ENCODE measurements at regions not wholly inside any gene's neighbourhood (a gene's known extent, or its start where the extent isn't known, plus 50 kb on each side); places are given as distances from the start of the nearest gene placed in this dataset.
"Not testable (repeated sequence)": the region's sequence is repeated elsewhere in the genome, so short reads cannot be mapped to it uniquely, and the experiment has no call there.

- DNase-seq (ENCODE audit: low read depth in 2 of 2), result not testable (repeated sequence)
Observed at GRCh38 chr14:105917136-105917932, 391.0 kb downstream of the TMEM121 start.

GRCh38 chr14:105917933-105918436 lies 391.6 kb downstream of the TMEM121 start:
- DNase-seq (ENCODE audit: low read depth in 2 of 2), result no peak

DNA sequence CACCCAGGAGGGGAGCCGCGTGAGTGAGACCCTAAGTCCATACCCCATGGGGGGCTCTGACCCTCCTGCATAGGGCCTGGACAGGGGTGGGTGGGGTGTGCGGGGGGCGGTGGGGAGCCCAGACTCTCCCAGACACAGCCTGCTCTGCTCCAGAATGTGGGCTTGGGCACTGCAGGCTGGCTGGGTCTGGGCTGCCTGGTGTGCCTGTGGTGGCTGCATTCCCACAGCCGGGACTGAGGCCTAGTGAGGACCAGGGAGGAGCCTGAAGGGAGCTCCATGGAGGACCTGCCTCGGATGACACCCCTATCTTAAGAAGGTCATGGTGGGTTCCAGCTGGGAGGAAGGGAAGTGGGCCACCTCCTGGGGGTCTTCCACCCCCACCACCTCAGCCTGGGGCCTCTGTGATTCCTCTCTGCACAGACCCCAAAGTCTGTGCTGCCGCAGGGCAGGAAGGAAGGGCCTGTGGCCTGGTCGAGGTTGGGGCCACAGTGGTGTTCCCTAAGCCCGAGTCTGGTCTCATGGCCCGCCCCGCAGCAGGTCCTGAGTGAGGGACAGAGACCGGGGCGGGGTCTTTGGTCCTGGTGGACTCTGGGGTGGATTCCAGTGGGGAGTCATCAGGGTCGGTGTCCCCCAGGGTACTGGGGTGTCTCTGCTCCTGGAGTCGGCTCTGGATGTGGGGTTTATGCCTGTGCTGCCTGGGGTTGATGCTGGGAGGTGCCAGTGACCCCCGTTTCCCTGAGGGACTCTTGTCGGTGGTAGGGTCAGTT lies 392.3 kb downstream of the TMEM121 start:
- no peak for DNase-seq (ENCODE audit: low read depth in 2 of 2)

DNA sequence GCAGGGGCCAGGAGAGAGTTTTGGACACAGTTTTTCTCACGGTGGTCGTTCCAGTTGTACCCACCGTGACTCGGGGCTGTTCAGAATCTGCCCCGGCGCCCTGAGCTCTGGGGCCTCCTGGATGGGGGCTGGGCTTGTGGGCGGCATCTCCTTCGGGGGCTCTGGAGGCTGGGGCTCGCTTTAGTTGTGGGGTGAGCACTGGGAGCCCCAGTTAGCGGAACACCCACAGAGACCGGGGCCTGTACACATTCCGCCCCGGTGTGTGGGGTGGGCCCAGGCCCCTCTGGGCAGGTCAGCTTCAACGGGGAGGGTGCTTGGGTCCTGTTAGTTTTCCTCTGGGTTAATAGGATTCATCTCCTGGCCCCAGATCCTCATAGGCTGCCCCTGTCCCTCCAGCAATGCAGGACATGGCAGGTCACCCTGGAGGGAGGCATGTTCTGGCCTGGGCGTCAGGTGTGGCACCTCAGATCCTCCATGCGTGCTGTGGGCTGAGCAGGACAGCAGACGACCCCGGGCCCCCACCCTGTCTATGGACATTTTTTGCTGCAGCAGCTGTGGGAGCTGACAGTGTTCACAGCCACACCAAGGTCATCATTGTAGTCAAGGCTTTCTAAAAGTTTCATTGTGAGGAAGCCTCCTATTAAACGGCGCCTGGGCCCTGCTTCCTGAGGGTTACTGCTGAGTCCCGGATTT lies 393.2 kb downstream of the TMEM121 start:
- DNase-seq (ENCODE audit: low read depth in 2 of 2), result no peak

- DNase-seq (ENCODE audit: low read depth in 2 of 2), result not testable (repeated sequence)
Observed at GRCh38 chr14:105920151-105920700, 393.8 kb downstream of the TMEM121 start.

- not testable (repeated sequence) for DNase-seq (ENCODE audit: low read depth in 2 of 2)
Observed at GRCh38 chr14:105920803-105921755, 394.7 kb downstream of the TMEM121 start.

GRCh38 chr14:105921781-105922180 lies 395.4 kb downstream of the TMEM121 start:
- DNase-seq (ENCODE audit: low read depth in 2 of 2), result not testable (repeated sequence)

DNA sequence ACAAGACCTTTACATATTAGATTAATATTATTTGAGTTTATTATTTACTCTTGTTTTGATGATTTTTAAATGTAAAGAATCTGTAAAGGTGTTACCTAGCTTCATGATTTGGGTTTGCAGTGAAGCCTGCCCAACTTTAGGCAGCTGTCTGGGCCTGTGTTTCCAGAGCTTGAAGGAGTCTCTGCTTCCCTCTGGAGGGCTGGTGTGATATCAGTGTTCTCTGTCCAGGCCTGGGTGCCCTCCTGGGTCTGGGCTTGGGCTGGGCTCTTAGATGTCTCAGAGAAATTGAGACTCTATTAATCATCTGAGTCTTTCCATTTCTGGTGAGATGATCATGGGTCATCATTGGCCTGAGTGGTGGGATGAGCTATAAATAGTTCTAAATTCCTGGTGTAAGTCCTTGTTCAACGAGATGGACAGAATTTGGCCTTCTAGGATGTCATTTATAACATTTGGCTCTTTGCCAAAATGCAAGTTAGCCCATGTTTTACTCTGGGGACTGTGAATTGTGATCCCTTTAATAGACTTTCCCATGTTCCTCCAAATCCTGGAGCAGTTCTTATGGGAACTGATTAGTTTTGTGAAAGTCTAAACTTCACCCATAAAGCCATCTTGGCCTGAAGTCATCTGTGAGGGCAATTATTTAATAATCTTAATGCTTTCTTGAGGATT lies 397.3 kb downstream of the TMEM121 start:
- not testable (repeated sequence) for DNase-seq (ENCODE audit: low read depth in 2 of 2)

DNA sequence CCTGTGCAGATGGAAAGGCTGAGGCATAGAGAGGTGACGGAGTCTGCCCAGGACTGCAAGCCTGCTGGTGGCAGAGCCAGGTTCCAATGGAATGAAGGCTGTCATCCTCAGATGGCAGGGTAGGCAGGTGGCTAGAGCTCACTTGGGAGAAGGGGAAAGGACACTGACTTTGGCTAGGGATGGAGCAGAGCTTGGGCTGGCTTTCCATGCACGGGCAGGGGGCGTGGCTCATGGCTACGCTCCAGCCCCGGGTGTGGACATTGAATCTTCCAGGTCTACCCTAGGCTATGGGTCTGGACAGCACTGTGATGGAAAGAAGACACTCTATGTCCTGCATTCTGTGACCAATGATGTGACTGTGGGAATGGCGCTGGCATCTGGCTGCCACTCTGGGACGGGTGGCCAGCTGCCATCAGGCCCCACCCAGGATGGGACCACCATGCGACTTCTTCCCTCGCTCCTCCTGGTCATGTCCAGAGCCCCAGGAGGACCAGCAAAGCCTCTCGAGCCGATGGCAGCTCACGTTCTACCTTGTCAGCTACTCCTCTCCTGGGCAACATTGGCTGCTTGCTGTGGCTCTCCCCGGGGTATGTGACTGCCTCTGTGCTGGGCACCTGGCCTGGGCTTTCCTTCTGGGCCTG lies 398.7 kb downstream of the TMEM121 start:
- DNase-seq (ENCODE audit: low read depth in 2 of 2), result no peak

GRCh38 chr14:105925615-105926372 lies 399.4 kb downstream of the TMEM121 start:
- no peak for DNase-seq (ENCODE audit: low read depth in 2 of 2)

GRCh38 chr14:105926373-105927095 lies 400.2 kb downstream of the TMEM121 start:
- DNase-seq (ENCODE audit: low read depth in 2 of 2), result no peak

GRCh38 chr14:105927096-105928060 lies 401.0 kb downstream of the TMEM121 start:
- DNase-seq (ENCODE audit: low read depth in 2 of 2), result no peak

DNA sequence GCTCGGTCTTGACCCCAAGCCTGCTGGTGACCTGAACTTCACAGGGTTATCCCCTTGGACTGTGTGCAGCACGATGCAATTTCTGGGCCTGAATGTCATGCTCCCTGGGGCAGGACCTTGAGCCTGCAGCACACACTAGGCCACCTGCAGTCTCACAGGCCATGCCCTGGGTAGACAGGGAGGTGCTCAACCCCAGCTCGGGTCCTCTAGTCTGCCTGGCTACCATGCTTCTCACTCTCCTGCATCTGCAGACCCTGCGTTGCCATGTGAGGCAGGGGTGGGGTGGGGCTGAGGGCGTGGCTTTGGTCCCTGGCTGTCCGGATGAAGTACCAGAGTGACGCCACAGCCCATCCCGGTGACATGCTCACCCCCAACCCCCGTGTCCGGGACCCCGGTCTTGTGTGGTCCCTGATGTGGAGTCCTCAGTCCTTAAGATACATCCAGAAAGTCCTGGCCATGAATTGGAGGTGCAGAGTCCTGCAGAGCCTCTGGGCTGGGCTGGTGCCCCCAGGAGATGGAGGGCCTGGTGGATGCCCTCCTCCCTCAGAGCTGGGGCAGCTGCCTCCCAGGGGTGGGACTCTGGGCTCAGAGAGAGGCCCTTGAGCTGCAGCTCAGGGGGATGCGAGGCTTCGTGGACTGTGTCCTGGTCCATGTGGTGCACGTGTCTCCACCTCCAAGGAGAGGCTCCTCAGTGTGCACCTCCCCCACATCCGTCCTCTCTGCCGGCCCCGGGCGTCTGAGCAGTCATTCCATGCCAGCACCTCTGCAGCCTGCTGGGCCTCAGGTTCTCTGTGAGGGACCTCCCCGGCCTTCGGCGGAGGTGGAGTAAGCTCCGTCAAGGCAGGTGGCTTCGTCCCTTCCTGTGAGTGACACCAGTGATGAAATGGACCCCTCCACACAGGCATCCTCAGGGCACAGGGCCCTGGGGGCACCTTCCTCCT lies 402.1 kb downstream of the TMEM121 start:
- DNase-seq (ENCODE audit: low read depth in 2 of 2), result not testable (repeated sequence)

DNA sequence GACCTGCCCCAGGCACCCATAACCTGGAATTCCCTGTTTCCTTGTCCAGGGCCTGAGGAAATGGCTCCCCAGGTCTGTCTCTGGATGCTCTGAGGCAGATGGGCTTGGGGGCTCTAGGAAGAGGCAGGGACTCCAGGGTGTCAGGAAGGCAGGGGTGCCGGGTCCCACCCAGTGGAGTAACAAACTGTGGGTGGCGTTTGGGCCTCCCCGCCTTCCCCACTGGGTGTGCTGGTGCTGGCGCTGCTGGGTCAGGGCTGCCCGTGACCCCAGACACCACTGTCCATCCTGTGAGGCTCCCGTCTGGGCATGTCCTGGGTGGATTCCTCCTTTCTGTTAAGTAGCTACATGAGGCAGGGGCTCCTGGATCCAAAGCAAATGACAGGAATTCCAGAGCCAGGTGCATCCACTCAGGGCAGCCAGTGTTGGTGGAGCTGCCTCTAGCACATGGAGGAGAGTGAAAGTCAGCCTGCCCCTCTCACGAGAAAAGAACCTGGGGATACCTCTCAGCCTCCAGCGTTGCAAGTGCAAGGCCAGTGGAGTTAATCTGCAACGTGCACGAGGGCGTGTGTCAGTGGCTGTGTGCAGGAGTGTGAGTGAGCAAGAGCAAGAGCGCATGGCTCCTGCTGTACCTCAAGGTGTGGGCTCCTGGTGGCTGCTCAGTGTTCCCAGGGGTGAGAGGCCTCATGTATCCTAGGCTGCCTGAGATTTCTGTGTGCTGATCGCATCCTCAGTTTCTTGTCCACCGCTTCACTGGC lies 403.1 kb downstream of the TMEM121 start:
- no peak for DNase-seq (ENCODE audit: low read depth in 2 of 2)

GRCh38 chr14:105930572-105930971 lies 404.2 kb downstream of the TMEM121 start:
- no peak for DNase-seq (ENCODE audit: low read depth in 2 of 2)
